Spleen (tissue), 7 donors: ENCODE measurements at regions not wholly inside any gene's neighbourhood (a gene's known extent, or its start where the extent isn't known, plus 50 kb on each side); places are given as distances from the start of the nearest gene placed in this dataset.

ENCODE experiments used
- POLR2A ChIP-seq, 3 donors: fragments of 450-650 bp; IDR thresholded peaks; one replicate each; pipeline ENCODE4 v1.5.1; 2017; ENCODE audit warnings: antibody characterized with exemption in 3 of 3, mild to moderate bottlenecking in 1 of 3
- TF ChIP-seq, protein P1 (sequence below), 11 experiments: fragments of 200-600 bp in 7 of 11; fragments of 450-650 bp in 4 of 11; sonication (generic) in 4 of 11; IDR thresholded peaks in 8 of 11; conservative IDR thresholded peaks in 3 of 11; 1 replicate in 7 of 11; 2 replicates in 4 of 11; pipeline versions ENCODE4 v1.4.0 to v1.8.0; 2016 to 2021; ENCODE audit warnings: antibody characterized with exemption in 11 of 11, inconsistent platforms in 4 of 11, mild to moderate bottlenecking in 1 of 11
- donor health status: DM: no; HTN: no; CAD: no; lungs with moderate emphysema.
- donor health status: DM: no; HTN: no; CAD: no.
- donor health status: DM: no; HTN: no; CAD: no.

DNA sequence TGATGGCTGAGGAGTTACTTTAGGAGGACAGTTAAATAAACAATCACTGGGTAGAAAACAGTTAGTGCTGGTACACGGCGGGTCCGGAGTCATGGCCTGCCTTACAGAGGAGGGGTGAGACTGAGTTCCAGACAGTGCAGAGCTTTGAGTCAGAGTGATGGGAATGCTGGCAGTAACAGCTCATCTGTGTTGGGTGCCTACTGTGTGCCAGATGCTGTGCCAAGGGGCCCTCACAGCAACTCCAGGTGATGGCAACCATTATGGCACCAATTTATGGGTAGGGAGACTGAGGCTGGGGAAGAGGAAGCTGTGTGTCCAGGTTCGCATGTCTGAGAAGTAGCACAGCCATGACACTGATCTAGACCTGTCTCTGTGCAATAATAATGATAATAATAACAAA lies 132.6 kb downstream of the CEBPB start:
- TF ChIP-seq, protein P1, sequence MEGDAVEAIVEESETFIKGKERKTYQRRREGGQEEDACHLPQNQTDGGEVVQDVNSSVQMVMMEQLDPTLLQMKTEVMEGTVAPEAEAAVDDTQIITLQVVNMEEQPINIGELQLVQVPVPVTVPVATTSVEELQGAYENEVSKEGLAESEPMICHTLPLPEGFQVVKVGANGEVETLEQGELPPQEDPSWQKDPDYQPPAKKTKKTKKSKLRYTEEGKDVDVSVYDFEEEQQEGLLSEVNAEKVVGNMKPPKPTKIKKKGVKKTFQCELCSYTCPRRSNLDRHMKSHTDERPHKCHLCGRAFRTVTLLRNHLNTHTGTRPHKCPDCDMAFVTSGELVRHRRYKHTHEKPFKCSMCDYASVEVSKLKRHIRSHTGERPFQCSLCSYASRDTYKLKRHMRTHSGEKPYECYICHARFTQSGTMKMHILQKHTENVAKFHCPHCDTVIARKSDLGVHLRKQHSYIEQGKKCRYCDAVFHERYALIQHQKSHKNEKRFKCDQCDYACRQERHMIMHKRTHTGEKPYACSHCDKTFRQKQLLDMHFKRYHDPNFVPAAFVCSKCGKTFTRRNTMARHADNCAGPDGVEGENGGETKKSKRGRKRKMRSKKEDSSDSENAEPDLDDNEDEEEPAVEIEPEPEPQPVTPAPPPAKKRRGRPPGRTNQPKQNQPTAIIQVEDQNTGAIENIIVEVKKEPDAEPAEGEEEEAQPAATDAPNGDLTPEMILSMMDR (IDR thresholded peaks at IDR 0.05 in 8 of 11, conservative IDR thresholded peaks at IDR 0.05 in 3 of 11) = no peak
- TF ChIP-seq POLR2A (IDR thresholded peaks at IDR 0.05) = no peak
